ENCODE measurements at regions not wholly inside any gene's neighbourhood (a gene's known extent, or its start where the extent isn't known, plus 50 kb on each side); places are given as distances from the start of the nearest gene placed in this dataset.
A peak's percentile ranks its signal among the peaks of the same experiment; 100 is the strongest.

DNA sequence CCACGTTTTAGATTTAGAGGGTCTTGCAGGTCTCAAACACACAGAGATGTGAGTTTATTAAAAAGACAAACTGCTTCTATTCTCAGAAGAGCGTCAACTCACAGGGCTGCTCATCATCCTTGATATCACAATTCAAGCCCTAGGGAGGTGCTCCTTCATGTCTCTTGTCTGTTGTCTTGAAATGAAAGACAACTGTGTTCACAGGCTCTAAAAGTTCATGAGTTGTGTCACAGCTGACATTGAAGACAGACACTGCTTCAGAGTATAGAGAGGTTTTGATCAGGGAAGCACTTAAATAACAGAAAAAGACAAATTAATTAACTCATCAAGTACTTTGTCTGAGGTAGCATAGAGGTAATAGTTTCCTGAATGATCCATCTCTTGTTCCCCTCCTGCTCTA lies 1917.6 kb upstream of the WWC1 start:
- no peak for DNase-seq

DNA sequence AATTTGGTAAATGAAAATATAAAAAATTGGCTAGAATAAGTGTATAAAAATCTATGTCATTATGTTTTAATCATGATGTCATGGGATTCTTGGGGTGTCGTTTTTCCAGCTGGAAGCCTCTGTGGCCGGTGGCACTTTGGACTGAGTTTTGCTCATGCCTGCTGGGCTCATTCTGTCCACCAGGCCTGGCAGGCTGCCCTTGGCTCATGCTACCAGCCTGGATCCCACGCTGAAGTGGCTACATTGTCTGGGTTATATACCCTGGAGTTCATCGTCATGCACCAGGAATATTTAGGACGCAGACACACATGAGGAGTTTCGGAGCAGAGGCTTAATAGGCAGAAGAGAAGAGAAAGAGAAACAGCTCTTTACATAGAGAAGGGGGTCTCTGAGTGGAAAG lies 1913.7 kb upstream of the WWC1 start:
- no peak for DNase-seq

GRCh38 chr5:166379517-166379916 lies 1911.9 kb upstream of the WWC1 start:
- DNase-seq: no peak

DNA sequence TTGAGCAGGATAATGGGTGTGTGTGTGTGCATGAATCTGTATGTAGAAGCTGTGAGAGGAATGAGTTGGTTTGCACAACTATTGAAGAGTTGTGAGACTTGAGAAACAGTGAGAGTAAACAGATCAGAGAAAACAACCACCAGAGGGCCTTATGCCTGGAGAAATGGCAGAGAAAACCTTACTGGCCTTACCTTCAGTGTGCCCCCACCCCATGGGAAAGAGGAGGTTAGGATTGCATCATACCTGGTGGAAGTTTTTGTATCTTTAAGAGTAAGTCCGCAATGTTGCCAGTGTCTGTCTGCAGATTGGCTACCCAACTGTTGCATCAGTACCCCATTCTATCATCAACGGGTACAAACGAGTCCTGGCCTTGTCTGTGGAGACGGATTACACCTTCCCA lies 1909.4 kb upstream of the WWC1 start:
- no peak for DNase-seq

DNA sequence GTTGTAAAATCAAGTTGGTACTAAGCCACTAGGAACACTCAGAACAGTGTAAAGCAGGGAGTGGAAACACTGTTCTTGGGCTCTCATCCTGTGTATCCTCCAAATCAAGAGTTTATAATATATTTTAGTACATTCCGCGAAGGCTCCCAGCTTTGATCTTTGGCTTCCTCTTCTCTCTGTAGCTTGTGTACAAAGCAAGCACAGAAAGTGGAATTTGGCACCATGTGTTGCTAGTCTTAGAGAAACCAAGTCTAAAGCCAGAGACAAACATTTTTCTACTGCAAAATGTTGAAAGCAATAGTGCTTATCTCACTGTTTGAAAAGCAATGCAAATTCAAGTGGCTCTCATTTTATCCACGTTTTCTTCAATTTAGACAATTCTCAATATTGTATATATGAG lies 1893.3 kb upstream of the WWC1 start:
- DNase-seq: no peak

DNA sequence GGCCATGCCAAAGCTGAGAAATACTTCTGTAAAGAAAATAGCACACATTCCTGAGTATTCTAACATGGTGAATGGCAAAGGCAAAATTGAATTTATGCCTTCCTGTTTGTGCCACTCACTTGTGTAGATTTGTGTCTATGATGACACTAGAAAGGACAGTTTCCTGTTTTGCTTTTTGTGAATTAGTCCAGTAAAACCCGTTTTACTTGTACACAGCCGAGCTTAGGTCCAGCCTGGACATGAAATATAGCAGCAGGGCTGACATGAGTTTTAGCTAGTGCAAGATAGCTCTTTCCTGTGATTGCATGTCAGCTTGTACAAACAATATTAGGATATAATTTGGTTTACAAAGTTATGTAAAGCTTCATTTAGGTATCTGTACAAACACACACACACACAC lies 1891.7 kb upstream of the WWC1 start:
- no peak for DNase-seq

GRCh38 chr5:166401391-166401790 lies 1890.1 kb upstream of the WWC1 start:
- no peak for DNase-seq

- no peak for DNase-seq
Observed at GRCh38 chr5:166412191-166412590, 1879.3 kb upstream of the WWC1 start.

GRCh38 chr5:166427211-166427610 lies 1864.2 kb upstream of the WWC1 start:
- no peak for DNase-seq

DNA sequence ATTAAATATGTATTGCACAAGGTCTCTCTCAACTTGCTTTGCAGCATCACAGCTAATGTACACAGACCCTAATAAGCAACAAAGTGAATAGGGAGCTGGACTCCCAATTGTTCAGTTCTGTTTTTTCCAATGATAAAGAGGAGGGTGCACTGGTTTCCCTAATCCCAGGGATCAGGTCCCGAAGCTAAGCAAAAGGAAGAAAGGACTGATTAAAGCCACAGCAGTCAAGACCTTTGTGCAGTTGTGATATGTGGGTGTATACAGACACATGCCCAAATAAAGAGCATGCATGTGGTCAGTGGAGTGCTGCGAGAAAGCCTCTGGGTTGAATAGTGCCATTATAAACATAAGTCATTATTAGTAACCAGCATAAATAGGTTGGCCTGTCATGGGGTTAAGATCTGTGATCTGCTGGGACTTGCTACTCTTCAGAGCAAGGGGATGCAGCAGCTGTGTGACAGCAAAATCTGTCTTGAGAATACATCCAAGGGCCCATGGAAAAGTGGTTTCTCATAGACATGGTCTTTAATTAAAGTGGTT lies 1863.1 kb upstream of the WWC1 start:
- DNase-seq: no peak

DNA sequence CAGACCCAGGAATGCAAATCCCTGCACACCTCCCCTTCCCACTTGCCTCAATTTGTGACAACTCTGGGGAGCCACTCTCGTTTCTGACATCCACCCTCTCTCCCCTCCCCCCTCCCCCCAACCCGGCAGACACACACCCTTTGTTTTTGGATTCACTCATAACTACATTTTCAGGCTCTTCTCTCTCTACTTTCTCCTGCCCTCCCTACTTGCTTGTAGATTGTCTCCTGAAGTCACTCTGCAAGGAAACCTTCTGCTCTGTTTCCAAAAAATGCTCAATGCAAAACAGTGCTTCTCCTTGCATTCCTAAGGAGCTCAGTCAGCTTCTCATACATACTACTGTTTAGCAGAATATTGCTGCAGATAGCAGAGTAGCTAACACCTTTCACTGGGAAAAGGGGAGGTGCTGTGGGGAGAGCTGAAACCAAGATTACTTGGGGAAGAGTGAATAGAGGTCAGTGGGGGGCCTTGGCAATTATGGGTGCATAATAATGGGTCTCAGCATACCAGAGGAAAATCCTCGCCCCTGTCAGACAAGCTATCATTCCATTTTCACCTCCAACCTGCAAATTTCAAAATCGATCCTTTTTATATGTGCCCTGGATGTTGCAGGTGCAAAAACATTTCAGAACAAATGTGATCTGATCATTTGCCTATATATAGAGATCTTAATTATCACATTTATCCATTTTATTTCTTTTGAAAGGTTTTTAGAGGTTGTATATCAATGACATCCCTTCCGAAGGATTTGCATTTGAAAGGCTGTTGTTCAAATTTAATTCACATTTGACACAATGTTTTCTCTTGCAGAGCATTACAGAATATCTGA lies 1860.7 kb upstream of the WWC1 start:
- no peak for DNase-seq

GRCh38 chr5:166431456-166431855 lies 1860.0 kb upstream of the WWC1 start:
- no peak for DNase-seq

DNA sequence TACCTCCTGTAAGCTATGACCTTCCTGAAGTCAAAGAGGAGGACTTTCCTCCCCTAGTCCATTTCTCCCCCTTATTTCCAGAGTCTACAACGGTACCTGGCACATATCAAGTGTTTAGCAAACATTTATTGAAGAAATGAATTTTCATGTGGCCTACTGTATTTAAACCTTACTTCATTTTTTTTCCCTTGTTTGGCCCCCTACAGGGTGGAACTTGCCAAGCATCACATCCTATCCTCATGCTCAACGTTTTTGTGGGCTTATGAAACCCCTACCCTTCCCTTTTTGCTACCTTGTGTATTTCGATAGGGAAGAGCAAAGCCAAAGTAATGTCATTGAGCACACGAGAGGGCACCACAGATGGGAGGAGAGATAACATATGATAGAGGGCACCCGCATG lies 1857.8 kb upstream of the WWC1 start:
- no peak for DNase-seq

DNA sequence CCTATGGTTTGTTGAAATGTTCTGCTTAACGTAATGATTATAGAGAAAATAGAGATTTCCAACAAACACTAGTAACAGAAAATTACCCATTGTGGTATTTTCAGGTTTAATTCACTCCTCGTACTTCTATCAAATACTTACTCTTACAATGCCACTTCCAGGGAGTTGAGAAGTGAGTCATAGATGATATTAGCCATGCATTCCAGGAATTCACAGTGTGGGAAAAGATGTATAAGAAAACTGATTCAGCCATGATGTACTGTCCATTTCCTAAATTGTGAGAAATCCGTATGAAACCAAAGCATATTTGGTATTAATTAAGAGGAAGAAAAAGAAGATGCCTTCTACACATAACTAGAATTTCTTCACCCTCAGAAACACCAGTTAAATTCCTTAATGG lies 1854.6 kb upstream of the WWC1 start:
- no peak for DNase-seq

- DNase-seq: no peak
Observed at GRCh38 chr5:166486348-166486747, 1805.1 kb upstream of the WWC1 start.

- DNase-seq: no peak
Observed at GRCh38 chr5:166488560-166488959, 1802.9 kb upstream of the WWC1 start.

GRCh38 chr5:166493040-166493439 lies 1798.4 kb upstream of the WWC1 start:
- DNase-seq: no peak

- no peak for DNase-seq
Observed at GRCh38 chr5:166493612-166494011, 1797.8 kb upstream of the WWC1 start.

DNA sequence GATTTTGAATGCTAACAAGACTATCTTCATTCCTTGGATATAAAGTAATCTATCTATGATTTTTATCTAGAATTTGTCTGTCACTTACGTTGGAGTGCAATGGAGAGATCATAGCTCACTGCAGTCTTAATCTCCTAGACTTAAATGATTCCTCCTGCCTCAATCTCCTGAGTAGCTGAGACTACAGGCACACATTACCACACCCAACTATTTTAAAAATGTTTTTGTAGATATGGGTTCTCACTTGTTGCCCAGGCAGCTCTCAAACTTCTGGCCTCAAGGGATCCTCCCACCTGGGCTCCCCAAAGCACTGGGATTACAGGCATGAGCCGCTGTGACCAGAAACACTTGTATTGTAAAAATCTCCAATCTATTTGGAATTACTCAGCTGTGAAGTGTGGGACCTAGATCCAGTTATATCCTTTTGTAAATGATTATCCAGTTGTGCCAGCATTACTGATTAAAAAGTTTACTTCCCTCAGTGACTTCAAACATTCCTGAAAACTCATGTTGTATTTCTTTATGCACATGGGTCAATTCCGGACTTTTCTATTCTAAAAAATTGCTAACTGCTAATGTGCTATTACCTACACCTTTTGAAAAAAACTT lies 1793.8 kb upstream of the WWC1 start:
- no peak for DNase-seq

DNA sequence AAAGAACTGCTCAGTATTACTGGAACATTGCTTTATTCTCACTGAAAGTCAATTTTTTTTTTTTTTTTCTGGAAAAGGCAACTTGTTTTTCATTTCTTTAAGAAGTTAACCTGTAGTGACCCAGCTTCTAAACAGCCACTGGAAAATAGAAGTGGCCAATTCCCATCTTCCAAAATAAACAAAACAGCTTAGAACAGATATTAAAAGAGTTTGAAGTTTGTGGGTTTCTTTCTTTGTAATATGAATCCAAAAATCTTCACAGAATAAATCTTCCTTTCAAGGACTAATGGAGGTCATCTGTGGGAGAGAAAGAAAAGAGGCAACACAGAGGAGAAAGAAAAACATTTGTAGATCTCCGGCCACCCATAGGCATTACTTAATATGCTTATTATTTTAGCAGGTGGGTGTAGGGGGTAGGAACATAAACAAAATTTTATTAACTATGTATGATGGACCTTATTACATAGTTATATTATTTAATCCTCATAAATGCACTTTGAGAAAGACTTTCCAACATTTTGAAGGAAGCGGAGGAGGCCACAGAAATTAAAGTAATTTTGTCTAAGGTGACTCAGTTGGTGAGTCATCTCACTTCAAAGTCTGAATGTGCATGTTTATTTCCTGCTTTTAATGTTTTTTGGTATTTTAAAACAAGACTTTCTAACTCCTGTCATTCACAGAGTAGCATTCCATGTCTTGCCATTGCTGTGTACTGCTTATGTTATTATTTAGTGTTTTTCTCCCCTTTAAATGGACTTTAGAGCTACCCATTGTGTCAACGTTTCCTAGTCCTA lies 1791.8 kb upstream of the WWC1 start:
- DNase-seq: no peak

- no peak for DNase-seq
Observed at GRCh38 chr5:166503506-166503905, 1787.9 kb upstream of the WWC1 start.

GRCh38 chr5:166505067-166505466 lies 1786.4 kb upstream of the WWC1 start:
- no peak for DNase-seq

- DNase-seq: peak; percentile 31
Observed at GRCh38 chr5:166505544-166505943, 1785.9 kb upstream of the WWC1 start.

Data from NCI-H1048 (cell line).